GM20431 (cell line): ENCODE measurements at regions not wholly inside any gene's neighbourhood (a gene's known extent, or its start where the extent isn't known, plus 50 kb on each side); places are given as distances from the start of the nearest gene placed in this dataset.
"Not testable (repeated sequence)": the region's sequence is repeated elsewhere in the genome, so short reads cannot be mapped to it uniquely, and the experiment has no call there.

Source experiments
- in situ Hi-C: fragments of 300-500 bp; cut with MseI, MboI; formaldehyde crosslinking; loops from one replicate; pipeline ENCODE4 v1.15.0; 2020; ENCODE audit warnings: low sequenced_read_pairs; ENCODE audit not compliant: unreplicated experiment

GRCh38 chrY:20042993-20043392 is 298.5 kb upstream of the KDM5D start:
- in situ Hi-C loops = no loop called here

- in situ Hi-C loops = no loop called here
Observed at GRCh38 chrY:20025676-20026075, 281.1 kb upstream of the KDM5D start.

GRCh38 chrY:19993410-19993809 is 248.9 kb upstream of the KDM5D start:
- in situ Hi-C loops = not testable (repeated sequence)

DNA sequence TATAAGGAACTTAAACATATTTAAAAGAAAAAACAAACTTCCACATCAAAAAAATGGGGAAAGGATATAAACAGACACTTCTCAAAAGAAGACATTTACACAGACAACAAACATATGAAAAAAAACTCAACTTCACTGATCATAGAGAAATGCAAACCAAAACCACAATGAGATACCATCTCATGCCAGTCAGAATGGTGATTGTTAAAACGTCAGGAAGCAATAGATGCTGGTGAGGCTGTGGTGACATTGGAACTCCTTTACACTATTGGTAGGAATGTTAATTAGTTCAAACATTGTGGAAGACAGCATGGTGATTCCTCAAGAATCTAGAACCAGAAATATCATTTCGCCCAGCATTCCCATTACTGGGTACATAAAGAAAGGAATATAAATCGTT is 228.5 kb upstream of the KDM5D start:
- in situ Hi-C loops = no loop called here

DNA sequence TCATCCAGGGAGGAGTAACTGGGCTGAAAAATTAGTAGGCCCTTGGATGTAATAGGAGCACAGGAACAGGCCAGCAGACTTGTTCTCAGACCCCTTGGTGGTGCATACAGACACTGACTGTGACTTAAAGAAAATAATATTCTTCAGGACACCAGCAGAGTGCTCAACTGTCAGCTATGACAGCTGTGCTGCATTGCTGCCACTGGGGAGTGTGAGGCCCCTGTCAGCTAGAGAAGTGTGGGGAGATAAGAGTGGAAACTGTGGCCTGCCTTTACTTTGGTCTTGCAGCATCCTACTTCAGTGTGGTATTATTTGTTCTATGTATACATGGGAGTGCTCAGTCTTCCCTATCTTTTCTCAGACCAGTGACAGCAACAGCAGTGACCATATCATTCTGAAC is 203.2 kb upstream of the KDM5D start:
- in situ Hi-C loops = no loop called here

DNA sequence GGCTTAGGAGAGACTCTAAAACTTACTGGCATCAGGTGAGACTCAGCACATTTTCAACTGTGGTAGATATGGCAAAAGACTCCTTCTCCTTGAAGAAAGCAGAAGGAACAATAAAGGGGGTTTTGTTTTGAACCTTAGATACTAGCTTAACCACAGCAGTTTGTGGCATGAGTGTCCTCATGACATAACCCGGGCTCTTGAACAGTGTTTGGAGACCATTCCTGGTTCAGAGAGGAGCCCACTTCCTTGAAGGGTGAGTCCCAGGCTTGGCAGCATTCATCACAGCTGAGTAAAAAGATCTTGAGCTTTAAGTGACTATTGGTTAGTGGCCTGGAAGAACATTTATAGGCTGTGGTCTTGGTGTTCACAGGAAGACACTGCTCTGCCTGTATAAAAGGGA is 154.5 kb upstream of the KDM5D start:
- in situ Hi-C loops = no loop called here

- in situ Hi-C loops = no loop called here
Observed at GRCh38 chrY:19892076-19892964, 147.8 kb upstream of the KDM5D start.

DNA sequence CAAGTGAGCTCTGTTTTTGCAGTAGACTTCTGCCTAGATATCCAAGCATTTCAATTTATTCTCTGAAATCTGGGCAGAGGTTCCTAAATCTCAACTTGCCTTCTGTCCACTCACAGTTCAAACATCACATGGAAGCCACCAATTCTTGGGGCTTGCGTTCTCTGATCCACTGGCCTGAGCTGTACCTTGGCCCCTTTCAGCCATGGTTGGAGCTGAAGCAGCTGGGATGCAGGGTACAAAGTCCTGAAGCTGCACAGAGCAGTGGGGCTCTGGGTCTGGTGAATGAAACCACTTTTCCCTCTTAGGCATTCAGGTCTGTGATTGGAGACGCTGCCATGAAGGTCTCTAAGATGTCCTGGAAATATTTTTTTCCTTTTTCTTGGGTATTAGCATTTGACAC is 137.6 kb upstream of the KDM5D start:
- in situ Hi-C loops = no loop called here

GRCh38 chrY:19869715-19870114 is 125.2 kb upstream of the KDM5D start:
- in situ Hi-C loops = loop anchor here (25.0 kb wide), 1 partner anchor 107 kb away; no protein-coding TSS in a partner anchor

DNA sequence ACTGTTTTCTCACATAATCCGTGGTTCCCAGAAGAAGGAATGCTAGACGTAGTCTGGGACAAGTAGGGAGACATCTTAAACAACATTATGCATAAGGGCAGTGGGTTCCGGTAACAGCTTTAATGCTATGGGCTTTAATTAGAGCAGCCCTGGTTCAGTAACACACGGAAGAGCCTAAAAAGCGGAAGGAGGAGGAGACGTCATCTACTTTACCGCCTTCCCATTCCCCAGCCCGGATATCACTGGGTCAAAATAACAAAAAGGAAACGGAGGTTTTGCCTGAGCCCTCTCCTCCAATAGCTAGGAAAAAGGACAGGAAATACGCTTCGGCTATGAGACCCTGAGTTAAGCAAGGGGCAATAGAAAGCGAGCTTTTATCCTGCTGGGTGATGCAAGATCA is 124.8 kb upstream of the KDM5D start:
- in situ Hi-C loops = loop anchor here (25.0 kb wide), 1 partner anchor 107 kb away; no protein-coding TSS in a partner anchor

- in situ Hi-C loops = loop anchor here (25.0 kb wide), 1 partner anchor 106 kb away; no protein-coding TSS in a partner anchor
Observed at GRCh38 chrY:19868647-19869046, 124.1 kb upstream of the KDM5D start.

- in situ Hi-C loops = loop anchor here (25.0 kb wide), 1 partner anchor 94 kb away; no protein-coding TSS in a partner anchor
Observed at GRCh38 chrY:19856474-19857135, 112.1 kb upstream of the KDM5D start.

GRCh38 chrY:19842972-19843371 is 98.4 kb upstream of the KDM5D start:
- in situ Hi-C loops = no loop called here

- in situ Hi-C loops = no loop called here
Observed at GRCh38 chrY:19824136-19824535, 79.6 kb upstream of the KDM5D start.

DNA sequence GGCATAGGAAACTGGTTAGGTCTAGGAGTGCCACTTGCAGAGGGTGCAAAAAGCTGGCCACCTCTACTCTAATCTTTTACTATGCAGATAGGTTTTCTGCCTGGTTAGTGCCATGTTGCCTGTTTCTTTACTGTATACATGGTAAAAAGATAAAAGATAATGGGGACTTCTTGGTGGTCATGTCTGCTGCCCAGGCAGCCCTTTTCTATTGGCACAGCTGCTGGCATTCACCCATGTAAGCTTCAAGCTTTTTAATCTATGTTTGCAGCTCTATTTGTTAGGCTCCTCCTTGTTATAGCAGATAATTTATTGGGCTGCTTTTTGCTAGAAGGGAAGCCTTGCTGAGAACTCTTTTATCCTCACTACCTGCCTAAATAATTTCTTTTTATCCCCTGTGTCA is 74.0 kb upstream of the KDM5D start:
- in situ Hi-C loops = no loop called here

DNA sequence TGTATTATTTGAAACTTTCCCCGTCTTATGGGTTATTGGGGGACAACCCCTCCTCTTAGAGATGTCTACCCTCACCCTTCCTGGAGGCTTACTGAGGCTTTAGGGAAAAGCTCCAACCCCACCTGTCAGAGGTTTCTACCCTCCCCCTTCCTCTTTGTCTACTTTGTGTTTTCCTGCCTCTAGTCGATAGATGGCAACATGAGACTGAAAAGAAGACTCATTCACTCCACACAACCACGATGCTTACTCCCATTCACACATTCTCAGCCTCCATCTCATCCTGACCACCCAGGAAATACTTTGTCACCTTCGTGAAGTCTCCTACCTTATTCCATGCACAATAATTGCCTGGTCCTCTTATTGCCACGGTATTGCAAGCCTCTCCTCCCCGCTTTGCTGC is 72.4 kb upstream of the KDM5D start:
- in situ Hi-C loops = no loop called here

- in situ Hi-C loops = no loop called here
Observed at GRCh38 chrY:19816053-19816823, 71.7 kb upstream of the KDM5D start.
